BE2C (cell line): ENCODE measurements at regions not wholly inside any gene's neighbourhood (a gene's known extent, or its start where the extent isn't known, plus 50 kb on each side); places are given as distances from the start of the nearest gene placed in this dataset.

Experiments used
- DNase-seq: peaks from one replicate; pipeline ENCODE4 v3.0.0-alpha.2; 2020
- H3K27me3 ChIP-seq: fragments of 250-450 bp; sonication (Bioruptor Pico); 2 replicates; pipeline ENCODE4 v1.5.1; 2020; ENCODE audit warnings: mild to moderate bottlenecking
- H3K36me3 ChIP-seq: fragments of 250-450 bp; sonication (Bioruptor Pico); 2 replicates; pipeline ENCODE4 v1.5.1; 2020; ENCODE audit warnings: mild to moderate bottlenecking
- H3K4me1 ChIP-seq: fragments of 250-450 bp; sonication (Bioruptor Pico); 2 replicates; pipeline ENCODE4 v1.5.1; 2020
- H3K4me3 ChIP-seq: 2 replicates; pipeline ENCODE4 v1.5.1; 2011; ENCODE audit warnings: low read depth, low read length
- H3K9me3 ChIP-seq: fragments of 250-450 bp; sonication (Bioruptor Pico); 2 replicates; pipeline ENCODE4 v1.5.1; 2020
- TF ChIP-seq, protein P1 (sequence below): IDR thresholded peaks from 2 replicates; pipeline ENCODE4 v1.5.1; 2012; ENCODE audit warnings: mild to moderate bottlenecking, low read depth, low read length

DNA sequence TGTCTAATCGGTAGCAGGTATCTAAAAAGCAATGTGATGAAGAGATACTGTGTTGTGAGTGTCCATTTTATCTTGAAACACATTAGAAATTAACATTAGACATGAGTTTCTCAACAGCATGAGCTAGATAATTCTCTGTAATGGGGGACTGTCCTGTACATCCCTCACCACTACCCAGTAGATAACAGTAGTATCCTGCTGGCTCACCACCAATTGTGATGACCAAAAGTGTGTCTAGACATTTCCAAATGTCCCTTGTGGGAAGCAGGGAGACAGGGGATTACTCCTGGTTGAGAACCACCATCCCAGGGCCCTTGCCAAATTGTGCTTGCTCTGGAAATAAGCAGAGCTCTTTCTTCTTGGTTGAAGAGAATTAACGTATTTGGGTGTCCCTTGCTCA is 239.3 kb downstream of the IRS1 start:
- no peaks in the 10 kb centered on the region for H3K4me1 ChIP-seq
- H3K27me3 ChIP-seq = no peaks in the 10 kb centered on the region
- H3K36me3 ChIP-seq = no peaks in the 10 kb centered on the region
- H3K4me3 ChIP-seq = no peak overlapping the region
- TF ChIP-seq, protein P1, sequence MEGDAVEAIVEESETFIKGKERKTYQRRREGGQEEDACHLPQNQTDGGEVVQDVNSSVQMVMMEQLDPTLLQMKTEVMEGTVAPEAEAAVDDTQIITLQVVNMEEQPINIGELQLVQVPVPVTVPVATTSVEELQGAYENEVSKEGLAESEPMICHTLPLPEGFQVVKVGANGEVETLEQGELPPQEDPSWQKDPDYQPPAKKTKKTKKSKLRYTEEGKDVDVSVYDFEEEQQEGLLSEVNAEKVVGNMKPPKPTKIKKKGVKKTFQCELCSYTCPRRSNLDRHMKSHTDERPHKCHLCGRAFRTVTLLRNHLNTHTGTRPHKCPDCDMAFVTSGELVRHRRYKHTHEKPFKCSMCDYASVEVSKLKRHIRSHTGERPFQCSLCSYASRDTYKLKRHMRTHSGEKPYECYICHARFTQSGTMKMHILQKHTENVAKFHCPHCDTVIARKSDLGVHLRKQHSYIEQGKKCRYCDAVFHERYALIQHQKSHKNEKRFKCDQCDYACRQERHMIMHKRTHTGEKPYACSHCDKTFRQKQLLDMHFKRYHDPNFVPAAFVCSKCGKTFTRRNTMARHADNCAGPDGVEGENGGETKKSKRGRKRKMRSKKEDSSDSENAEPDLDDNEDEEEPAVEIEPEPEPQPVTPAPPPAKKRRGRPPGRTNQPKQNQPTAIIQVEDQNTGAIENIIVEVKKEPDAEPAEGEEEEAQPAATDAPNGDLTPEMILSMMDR = no peak
- H3K9me3 ChIP-seq = no peaks in the 10 kb centered on the region
- no peak for DNase-seq

DNA sequence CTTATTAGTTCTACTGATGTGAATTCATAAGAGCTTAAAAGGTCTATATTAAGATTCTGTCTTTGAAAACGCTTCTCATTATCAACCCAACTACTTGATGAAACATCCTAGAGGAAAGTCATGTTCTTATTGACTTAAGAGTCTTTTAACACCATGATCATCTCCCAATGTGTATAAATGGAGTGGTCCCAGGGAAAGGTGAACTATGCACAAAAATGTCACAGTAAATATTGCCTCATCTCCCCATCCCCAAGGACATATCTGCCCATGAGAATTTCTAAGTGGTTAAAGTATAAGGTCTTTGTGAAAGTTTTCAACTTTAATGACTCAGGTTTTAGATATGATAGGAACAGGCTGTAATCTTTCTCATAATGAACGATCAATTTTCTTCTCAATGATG is 240.1 kb downstream of the IRS1 start:
- H3K9me3 ChIP-seq = no peaks in the 10 kb centered on the region
- no peaks in the 10 kb centered on the region for H3K27me3 ChIP-seq
- DNase-seq = no peak
- H3K4me1 ChIP-seq = no peaks in the 10 kb centered on the region
- TF ChIP-seq, protein P1 = no peak
- H3K4me3 ChIP-seq = no peak overlapping the region
- H3K36me3 ChIP-seq = no peaks in the 10 kb centered on the region

DNA sequence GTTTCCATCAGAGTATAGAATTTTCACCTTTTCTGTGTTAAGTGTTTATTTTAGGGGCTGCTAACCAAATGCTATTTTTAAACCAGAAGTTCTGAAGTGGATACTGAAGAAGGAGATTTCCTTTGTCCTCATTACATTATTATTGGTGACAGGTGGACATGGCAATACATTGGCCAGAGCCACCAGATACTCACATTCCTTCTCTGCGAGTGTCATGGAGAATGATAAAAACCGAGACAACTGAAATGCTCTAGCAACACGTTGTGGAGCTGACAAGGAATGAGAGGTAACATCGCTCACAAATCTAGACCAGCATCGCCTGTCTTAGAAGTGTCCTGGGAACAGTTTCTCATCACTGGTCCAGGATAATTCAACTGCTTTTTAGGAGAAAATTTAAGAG is 241.2 kb downstream of the IRS1 start:
- no peak overlapping the region for H3K4me3 ChIP-seq
- no peaks in the 10 kb centered on the region for H3K27me3 ChIP-seq
- no peaks in the 10 kb centered on the region for H3K4me1 ChIP-seq
- no peak for DNase-seq
- no peaks in the 10 kb centered on the region for H3K36me3 ChIP-seq
- TF ChIP-seq, protein P1 = no peak
- no peaks in the 10 kb centered on the region for H3K9me3 ChIP-seq

DNA sequence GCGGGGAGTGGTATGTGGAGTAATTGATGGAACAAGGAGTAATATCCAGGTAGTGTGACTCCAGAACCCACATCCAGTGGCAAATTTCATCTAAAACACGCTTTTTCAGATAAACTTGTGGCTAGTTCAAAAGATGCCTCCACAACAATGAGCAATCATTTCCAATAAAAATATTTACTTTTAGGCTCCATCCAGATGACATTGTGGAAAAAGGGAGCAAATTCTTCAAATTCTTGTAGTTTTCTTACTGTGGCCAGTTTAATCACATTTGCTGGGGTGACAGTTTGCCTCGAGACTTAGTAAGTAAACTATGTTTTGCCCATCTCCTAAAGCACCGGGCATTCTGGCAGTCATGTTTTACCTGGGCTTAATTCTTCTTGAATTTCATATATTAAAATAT is 243.6 kb downstream of the IRS1 start:
- Histone ChIP-seq H3K4me1 (no peaks in the 10 kb centered on the region), H3K27me3 (no peaks in the 10 kb centered on the region), H3K36me3 (no peaks in the 10 kb centered on the region), H3K4me3 (no peak overlapping the region), H3K9me3 (no peaks in the 10 kb centered on the region)
- TF ChIP-seq, protein P1 = no peak
- DNase-seq = no peak

DNA sequence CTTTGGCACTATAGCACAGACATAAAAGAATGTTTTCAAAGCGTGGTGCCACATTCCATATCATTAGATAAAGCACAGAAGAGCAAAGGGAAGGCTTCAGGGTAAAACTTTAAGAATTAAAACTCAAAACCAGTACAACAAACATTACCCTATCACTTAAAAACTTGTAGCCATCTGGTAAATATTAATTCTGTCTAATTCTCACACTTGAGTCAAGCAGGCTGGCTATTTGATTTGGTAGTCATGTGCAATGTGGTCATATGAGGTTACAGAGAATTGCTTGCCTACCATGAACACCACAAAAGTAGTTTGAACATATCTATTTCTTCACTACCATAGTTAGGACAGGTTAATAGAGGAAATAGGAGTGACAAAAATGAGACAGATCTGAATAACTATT is 244.9 kb downstream of the IRS1 start:
- no peak for DNase-seq
- H3K9me3 ChIP-seq = no peaks in the 10 kb centered on the region
- no peaks in the 10 kb centered on the region for H3K4me1 ChIP-seq
- TF ChIP-seq, protein P1 = no peak
- no peak overlapping the region for H3K4me3 ChIP-seq
- H3K27me3 ChIP-seq = no peaks in the 10 kb centered on the region
- no peaks in the 10 kb centered on the region for H3K36me3 ChIP-seq

DNA sequence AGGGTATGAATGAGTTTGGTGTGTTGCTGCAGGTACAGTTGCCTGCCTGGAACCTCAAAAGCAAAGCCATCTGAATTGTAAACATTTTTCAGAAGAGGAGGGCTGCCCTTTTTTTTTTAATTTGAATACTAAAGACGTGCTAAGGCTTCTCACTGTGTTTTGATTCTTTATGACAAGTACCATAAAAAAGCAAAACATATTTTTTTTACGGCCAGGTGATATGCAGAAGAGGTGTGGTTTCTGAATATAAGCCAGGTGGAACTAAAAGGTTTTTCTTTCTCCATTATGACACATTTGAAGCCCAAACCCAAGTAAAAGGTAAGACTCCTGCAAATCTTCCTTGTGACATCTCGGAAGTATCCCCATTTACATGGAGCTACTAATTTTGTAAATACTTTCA is 246.3 kb downstream of the IRS1 start:
- Histone ChIP-seq H3K36me3 (no peaks in the 10 kb centered on the region), H3K4me3 (no peak overlapping the region), H3K4me1 (no peaks in the 10 kb centered on the region), H3K9me3 (no peaks in the 10 kb centered on the region), H3K27me3 (no peaks in the 10 kb centered on the region)
- no peak for DNase-seq
- TF ChIP-seq, protein P1 = no peak
